Loucy (cell line): ENCODE measurements at regions not wholly inside any gene's neighbourhood (a gene's known extent, or its start where the extent isn't known, plus 50 kb on each side); places are given as distances from the start of the nearest gene placed in this dataset.

Experiments
- H2AFZ ChIP-seq: fragments of 200-600 bp; sonication (generic); 2 replicates; pipeline ENCODE4 v1.6.0; 2016; ENCODE audit warnings: antibody characterized with exemption, mild to moderate bottlenecking, low read length, moderate library complexity
- H3F3A ChIP-seq: fragments of 200-600 bp; 2 replicates; pipeline ENCODE4 v1.6.0; 2016; ENCODE audit warnings: antibody characterized with exemption, low read depth, mild to moderate bottlenecking
- H3K27me3 ChIP-seq: fragments of 200-600 bp; sonication (generic); 2 replicates; pipeline ENCODE4 v1.6.1; 2014; ENCODE audit warnings: low read length, mild to moderate bottlenecking; ENCODE audit not compliant: insufficient read depth, poor library complexity, severe bottlenecking
- H3K36me3 ChIP-seq: fragments of 200-600 bp; sonication (generic); 2 replicates; pipeline ENCODE4 v1.6.1; 2016; ENCODE audit warnings: low read length; ENCODE audit not compliant: insufficient read depth
- H3K4me1 ChIP-seq: fragments of 200-600 bp; sonication (generic); 2 replicates; pipeline ENCODE4 v1.5.1; 2014; ENCODE audit warnings: low read length, mild to moderate bottlenecking; ENCODE audit not compliant: insufficient read depth, poor library complexity, severe bottlenecking
- H3K4me2 ChIP-seq: fragments of 200-600 bp; sonication (generic); 2 replicates; pipeline ENCODE4 v1.6.0; 2014; ENCODE audit warnings: antibody characterized with exemption, low read length, low read depth, mild to moderate bottlenecking; ENCODE audit not compliant: poor library complexity, severe bottlenecking
- H3K4me3 ChIP-seq: fragments of 200-600 bp; sonication (generic); 2 replicates; pipeline ENCODE4 v1.5.1; 2014; ENCODE audit warnings: low read length, mild to moderate bottlenecking, mixed read lengths; ENCODE audit not compliant: poor library complexity, severe bottlenecking
- H3K79me2 ChIP-seq: fragments of 200-600 bp; sonication (generic); 2 replicates; pipeline ENCODE4 v1.6.1; 2014; ENCODE audit warnings: low read length; ENCODE audit not compliant: insufficient read depth
- H3K9ac ChIP-seq: fragments of 200-600 bp; sonication (generic); 2 replicates; pipeline ENCODE4 v1.6.0; 2014; ENCODE audit warnings: mild to moderate bottlenecking, low read depth, low read length, moderate library complexity; ENCODE audit not compliant: poor library complexity, severe bottlenecking
- H3K9me2 ChIP-seq: fragments of 200-600 bp; sonication (generic); replicated peaks from 2 replicates; pipeline ENCODE4 v1.6.1; 2016; ENCODE audit warnings: low read depth, low read length, mixed read lengths
- H3K9me3 ChIP-seq: fragments of 200-600 bp; sonication (generic); 2 replicates; pipeline ENCODE4 v1.6.1; 2014; ENCODE audit warnings: mild to moderate bottlenecking, antibody characterized with exemption, low read length, low read depth; ENCODE audit not compliant: insufficient read depth
- H4K20me1 ChIP-seq: fragments of 200-600 bp; sonication (generic); 2 replicates; pipeline ENCODE4 v1.6.0; 2014; ENCODE audit warnings: antibody characterized with exemption, low read length, mild to moderate bottlenecking; ENCODE audit not compliant: insufficient read depth, poor library complexity, severe bottlenecking
- EZH2phosphoT487 ChIP-seq: fragments of 200-600 bp; IDR thresholded peaks from 2 replicates; pipeline ENCODE4 v1.6.1; 2018; ENCODE audit warnings: antibody characterized with exemption, mild to moderate bottlenecking, moderate library complexity, borderline replicate concordance
- TF ChIP-seq, protein P1 (sequence below): fragments of 200-600 bp; sonication (generic); conservative IDR thresholded peaks from 2 replicates; pipeline ENCODE4 v1.5.1; 2014; ENCODE audit warnings: mild to moderate bottlenecking, antibody characterized with exemption, low read length

DNA sequence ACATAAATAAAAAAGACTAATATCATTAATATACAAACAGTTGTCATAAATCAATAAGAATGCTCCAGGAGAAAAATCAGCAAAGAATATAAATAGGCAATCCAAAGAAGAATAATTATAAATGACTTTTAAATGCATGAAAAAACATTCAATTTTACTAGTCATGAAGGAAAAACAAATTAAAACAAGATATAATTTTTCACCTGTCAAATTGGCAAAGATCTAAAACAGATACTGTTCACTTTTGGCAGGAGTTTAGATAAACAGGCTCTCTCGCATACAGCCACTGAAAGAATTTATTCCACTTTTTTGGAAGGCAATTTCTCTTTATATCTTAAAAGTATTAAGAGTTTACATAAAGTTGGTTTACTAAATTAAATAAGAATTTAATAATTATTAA lies 176.8 kb upstream of the SETBP1 start:
- H3K9ac ChIP-seq: no peak overlapping the region

DNA sequence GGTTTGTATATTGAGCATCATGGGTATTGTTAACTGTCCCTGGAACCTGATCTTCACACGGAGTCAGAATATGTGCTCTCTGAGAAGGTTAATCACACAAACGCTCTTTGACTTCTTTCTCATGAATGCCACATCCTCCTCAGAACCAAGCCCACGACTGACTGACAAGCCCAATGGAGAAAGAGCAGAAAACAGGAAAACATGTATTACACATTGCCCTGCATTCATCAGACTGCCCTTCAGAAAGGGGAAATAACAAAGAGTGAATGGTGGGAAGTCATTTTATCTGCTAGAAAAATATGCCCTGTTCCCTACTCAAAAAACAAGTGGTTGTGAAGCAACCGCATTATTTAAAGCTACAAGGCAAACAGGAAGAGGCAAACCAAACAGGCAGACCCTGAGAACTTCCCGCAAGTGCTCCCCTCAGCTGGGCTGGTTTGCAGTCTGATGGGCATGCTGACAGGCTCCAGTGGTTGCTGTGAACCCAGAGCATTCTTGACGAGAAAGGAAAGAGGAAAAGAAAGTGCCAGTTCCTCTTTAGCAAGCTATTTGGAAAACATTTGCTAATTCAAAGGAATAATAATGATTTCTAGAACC lies 172.9 kb upstream of the SETBP1 start:
- Histone ChIP-seq H3K4me1 (peaks cover 23% of the 10 kb centered on the region), H3K9ac (peak overlapping the region; percentile 58), H3F3A (no peaks in the 10 kb centered on the region), H3K27me3 (no peaks in the 10 kb centered on the region), H3K9me3 (no peaks in the 10 kb centered on the region), H3K4me2 (peak overlapping the region; percentile 64), H3K79me2 (no peaks in the 10 kb centered on the region), H3K36me3 (no peaks in the 10 kb centered on the region), H2AFZ (peak overlapping the region; percentile 81), H4K20me1 (no peaks in the 10 kb centered on the region), H3K4me3 (peak overlapping the region; percentile 62), H3K9me2 (no peaks in the 10 kb centered on the region)
- TF ChIP-seq EZH2phosphoT487: no peak
- TF ChIP-seq, protein P1, sequence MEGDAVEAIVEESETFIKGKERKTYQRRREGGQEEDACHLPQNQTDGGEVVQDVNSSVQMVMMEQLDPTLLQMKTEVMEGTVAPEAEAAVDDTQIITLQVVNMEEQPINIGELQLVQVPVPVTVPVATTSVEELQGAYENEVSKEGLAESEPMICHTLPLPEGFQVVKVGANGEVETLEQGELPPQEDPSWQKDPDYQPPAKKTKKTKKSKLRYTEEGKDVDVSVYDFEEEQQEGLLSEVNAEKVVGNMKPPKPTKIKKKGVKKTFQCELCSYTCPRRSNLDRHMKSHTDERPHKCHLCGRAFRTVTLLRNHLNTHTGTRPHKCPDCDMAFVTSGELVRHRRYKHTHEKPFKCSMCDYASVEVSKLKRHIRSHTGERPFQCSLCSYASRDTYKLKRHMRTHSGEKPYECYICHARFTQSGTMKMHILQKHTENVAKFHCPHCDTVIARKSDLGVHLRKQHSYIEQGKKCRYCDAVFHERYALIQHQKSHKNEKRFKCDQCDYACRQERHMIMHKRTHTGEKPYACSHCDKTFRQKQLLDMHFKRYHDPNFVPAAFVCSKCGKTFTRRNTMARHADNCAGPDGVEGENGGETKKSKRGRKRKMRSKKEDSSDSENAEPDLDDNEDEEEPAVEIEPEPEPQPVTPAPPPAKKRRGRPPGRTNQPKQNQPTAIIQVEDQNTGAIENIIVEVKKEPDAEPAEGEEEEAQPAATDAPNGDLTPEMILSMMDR: no peak

More for the DNA sequence above, 176.8 kb upstream of the SETBP1 start:
- Histone ChIP-seq H4K20me1 (no peaks in the 10 kb centered on the region), H3K36me3 (no peaks in the 10 kb centered on the region), H3K4me3 (no peak overlapping the region), H3K9me3 (no peaks in the 10 kb centered on the region), H3K27me3 (no peaks in the 10 kb centered on the region), H2AFZ (no peak overlapping the region), H3K79me2 (no peaks in the 10 kb centered on the region), H3K4me1 (peaks cover 36% of the 10 kb centered on the region), H3F3A (no peaks in the 10 kb centered on the region), H3K9me2 (no peaks in the 10 kb centered on the region), H3K4me2 (no peak overlapping the region)
- TF ChIP-seq, protein P1: no peak
- no peak for TF ChIP-seq EZH2phosphoT487

DNA sequence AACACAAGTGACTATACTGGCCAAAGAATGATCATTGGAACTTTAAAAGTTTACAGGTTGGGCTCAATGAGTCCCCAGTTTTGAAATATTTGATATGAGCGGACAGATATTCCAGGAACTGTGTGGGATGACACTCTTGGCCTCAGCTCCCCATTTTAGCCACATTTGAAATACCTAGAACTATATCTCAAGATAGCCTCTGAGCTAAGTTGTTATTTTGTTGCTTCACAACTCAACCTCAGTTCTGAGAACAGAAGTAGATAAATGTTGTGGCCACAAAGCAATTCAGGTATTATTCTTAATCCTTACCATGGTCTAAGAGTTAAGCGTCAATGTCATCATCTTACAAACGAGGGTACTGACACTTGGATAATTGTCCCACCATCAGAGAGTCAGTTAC lies 172.2 kb upstream of the SETBP1 start:
- Histone ChIP-seq H3K9ac (peak overlapping the region; percentile 58), H3K9me2 (no peaks in the 10 kb centered on the region), H3F3A (no peaks in the 10 kb centered on the region), H3K9me3 (no peaks in the 10 kb centered on the region), H3K79me2 (no peaks in the 10 kb centered on the region), H3K4me3 (peak overlapping the region; percentile 62), H4K20me1 (no peaks in the 10 kb centered on the region), H3K36me3 (no peaks in the 10 kb centered on the region), H3K4me2 (peak overlapping the region; percentile 64), H3K4me1 (peaks cover 21% of the 10 kb centered on the region), H2AFZ (peak overlapping the region; percentile 81), H3K27me3 (no peaks in the 10 kb centered on the region)
- TF ChIP-seq, protein P1: no peak
- no peak for TF ChIP-seq EZH2phosphoT487
